SK-N-SH (cell line): ENCODE measurements at regions not wholly inside any gene's neighbourhood (a gene's known extent, or its start where the extent isn't known, plus 50 kb on each side); places are given as distances from the start of the nearest gene placed in this dataset.

Experiments
- CTCF ChIA-PET: fragments of 300-600, 350-600 bp; formaldehyde crosslinking; extraction: SDS; loops from one replicate; lab custom pipeline; 2021; lab: Yijun Ruan, JAX
- POLR2A ChIA-PET: fragments of 350-600 bp; sonication (Branson Sonifier 250); formaldehyde crosslinking; extraction: SDS; loops from one replicate; lab custom pipeline; 2020; ENCODE audit warnings: antibody characterized with exemption, inconsistent platforms; lab: Yijun Ruan, JAX
- DNase-seq: peaks from one replicate; pipeline ENCODE4 v3.0.0; 2012
- H2AFZ ChIP-seq: fragments of 200-600 bp; sonication (generic); 2 replicates; pipeline ENCODE4 v1.8.1; 2016; ENCODE audit warnings: antibody characterized with exemption, mild to moderate bottlenecking, low read depth
- H3F3A ChIP-seq: fragments of 200-600 bp; sonication (generic); replicated peaks from 2 replicates; pipeline ENCODE3; 2016; ENCODE audit warnings: antibody characterized with exemption, mild to moderate bottlenecking; ENCODE audit not compliant: insufficient read depth
- H3K27ac ChIP-seq, 2 experiments: fragments of 200-500 bp in 1 of 2; fragments of 200-600 bp in 1 of 2; sonication (Bioruptor generic) in 1 of 2; sonication (generic), shearing (Covaris generic) in 1 of 2; 2 replicates each; pipeline versions ENCODE4 v1.5.1 to v1.6.1; 2014 to 2016; ENCODE audit warnings: low read depth in 2 of 2, inconsistent platforms in 1 of 2, low read length in 1 of 2, mild to moderate bottlenecking in 1 of 2, mixed read lengths in 1 of 2
- H3K27me3 ChIP-seq: fragments of 200-600 bp; sonication (generic), shearing (Covaris generic); 2 replicates; pipeline ENCODE4 v1.6.1; 2016; ENCODE audit warnings: mixed run types; ENCODE audit not compliant: insufficient read depth
- H3K36me3 ChIP-seq, 2 experiments: fragments of 200-500 bp in 1 of 2; fragments of 200-600 bp in 1 of 2; sonication (Bioruptor generic) in 1 of 2; sonication (generic) in 1 of 2; replicated peaks in 1 of 2; 2 replicates each; pipeline versions ENCODE3 to v1.5.1; 2014 to 2016; ENCODE audit warnings: low read length in 1 of 2, mild to moderate bottlenecking in 1 of 2; ENCODE audit not compliant: insufficient read depth in 2 of 2, control insufficient read depth in 1 of 2
- H3K4me1 ChIP-seq, 2 experiments: fragments of 200-500 bp in 1 of 2; fragments of 200-600 bp in 1 of 2; sonication (Bioruptor generic) in 1 of 2; sonication (generic), shearing (Covaris generic) in 1 of 2; 2 replicates each; pipeline versions ENCODE4 v1.5.1 to v1.6.1; 2014 to 2016; ENCODE audit warnings: low read depth in 1 of 2, low read length in 1 of 2, mixed run types in 1 of 2; ENCODE audit not compliant: insufficient read depth in 2 of 2, control insufficient read depth in 1 of 2
- H3K4me2 ChIP-seq: fragments of 200-600 bp; sonication (generic), shearing (Covaris generic); 2 replicates; pipeline ENCODE4 v1.6.1; 2017; ENCODE audit warnings: mixed run types
- H3K4me3 ChIP-seq, 2 experiments: fragments of 200-500 bp in 1 of 2; fragments of 200-600 bp in 1 of 2; sonication (Bioruptor generic) in 1 of 2; sonication (generic), shearing (Covaris generic) in 1 of 2; 2 replicates each; pipeline versions ENCODE4 v1.5.1 to v1.8.1; 2014 to 2016; ENCODE audit warnings: low read depth in 2 of 2, inconsistent platforms in 1 of 2, low read length in 1 of 2, mild to moderate bottlenecking in 1 of 2, mixed read lengths in 1 of 2, moderate library complexity in 1 of 2
- H3K79me2 ChIP-seq: fragments of 200-600 bp; sonication (generic); 2 replicates; pipeline ENCODE4 v1.8.1; 2017; ENCODE audit warnings: mild to moderate bottlenecking; ENCODE audit not compliant: insufficient read depth
- H3K9ac ChIP-seq: fragments of 200-600 bp; sonication (generic); 2 replicates; pipeline ENCODE4 v1.6.1; 2017; ENCODE audit warnings: mixed run types
- H3K9me2 ChIP-seq: fragments of 200-600 bp; sonication (generic); 2 replicates; pipeline ENCODE4 v1.6.1; 2017; ENCODE audit warnings: mixed run types
- H3K9me3 ChIP-seq: fragments of 200-600 bp; sonication (generic); 2 replicates; pipeline ENCODE4 v1.6.1; 2017; ENCODE audit warnings: mixed run types, mild to moderate bottlenecking, moderate library complexity
- H4K20me1 ChIP-seq: fragments of 200-600 bp; sonication (generic); 2 replicates; pipeline ENCODE4 v1.6.1; 2017; ENCODE audit warnings: mild to moderate bottlenecking, mixed run types; ENCODE audit not compliant: insufficient read depth
- CHD2 ChIP-seq: fragments of 150-350 bp; IDR thresholded peaks from 2 replicates; pipeline ENCODE4 v1.6.1; 2018; ENCODE audit warnings: low read length; ENCODE audit not compliant: partially characterized antibody
- CTCF ChIP-seq: fragments of 200-600 bp; sonication (generic); IDR thresholded peaks from 2 replicates; pipeline ENCODE4 v1.6.1; 2017; ENCODE audit warnings: antibody characterized with exemption, mild to moderate bottlenecking, moderate library complexity
- EP300 ChIP-seq, 2 experiments: IDR thresholded peaks; 2 replicates each; pipeline versions ENCODE4 v1.4.0 to v1.6.1; 2012; ENCODE audit warnings: borderline replicate concordance in 1 of 2, low read depth in 1 of 2, low read length in 1 of 2
- FOSL2 ChIP-seq: IDR thresholded peaks from 2 replicates; pipeline ENCODE4 v1.4.0; 2012; ENCODE audit warnings: low read depth, mild to moderate bottlenecking, moderate library complexity, borderline replicate concordance
- FOXJ3 ChIP-seq: sonication (generic); formaldehyde crosslinking; IDR thresholded peaks from 2 replicates; pipeline ENCODE4 v1.5.1; 2020; ENCODE audit warnings: mild to moderate bottlenecking, missing genetic modification reagents
- FOXM1 ChIP-seq: IDR thresholded peaks from 2 replicates; pipeline ENCODE4 v1.4.0; 2012; ENCODE audit warnings: low read depth, mild to moderate bottlenecking
- GABPA ChIP-seq: IDR thresholded peaks from 2 replicates; pipeline ENCODE4 v1.4.0; 2012; ENCODE audit warnings: low read depth, mild to moderate bottlenecking
- REST ChIP-seq: IDR thresholded peaks from 2 replicates; pipeline ENCODE4 v1.6.1; 2012; ENCODE audit warnings: mild to moderate bottlenecking, low read depth, low read length, moderate library complexity
- RXRA ChIP-seq: IDR thresholded peaks from 2 replicates; pipeline ENCODE4 v1.4.0; 2012; ENCODE audit warnings: low read depth, mild to moderate bottlenecking, borderline replicate concordance
- SIN3A ChIP-seq: IDR thresholded peaks from 2 replicates; pipeline ENCODE4 v1.6.1; 2012; ENCODE audit warnings: low read depth, mild to moderate bottlenecking, low read length, moderate library complexity, borderline replicate concordance
- SMC3 ChIP-seq: IDR thresholded peaks from 2 replicates; pipeline ENCODE4 v1.6.1; 2012; ENCODE audit warnings: low read depth, low read length, improper control_type of control experiment
- TAF1 ChIP-seq: IDR thresholded peaks from 2 replicates; pipeline ENCODE4 v1.6.1; 2012; ENCODE audit warnings: low read depth, mild to moderate bottlenecking, low read length, moderate library complexity, borderline replicate concordance
- USF1 ChIP-seq: IDR thresholded peaks from 2 replicates; pipeline ENCODE4 v1.4.0; 2012; ENCODE audit warnings: low read depth, borderline replicate concordance
- USF2 ChIP-seq: fragments of 150-350 bp; IDR thresholded peaks from 2 replicates; pipeline ENCODE4 v1.6.1; 2017; ENCODE audit warnings: antibody characterized with exemption, low read length, low read depth, borderline replicate concordance
- WGBS: methylation state at CpG from one replicate; pipeline ENCODE4 v1.1.6; 2017; ENCODE audit warnings: low lambda C conversion rate; 5-methylcytosine and 5-hydroxymethylcytosine counted together
- TF ChIP-seq, protein P1 (sequence below): IDR thresholded peaks from 2 replicates; pipeline ENCODE4; 2012

DNA sequence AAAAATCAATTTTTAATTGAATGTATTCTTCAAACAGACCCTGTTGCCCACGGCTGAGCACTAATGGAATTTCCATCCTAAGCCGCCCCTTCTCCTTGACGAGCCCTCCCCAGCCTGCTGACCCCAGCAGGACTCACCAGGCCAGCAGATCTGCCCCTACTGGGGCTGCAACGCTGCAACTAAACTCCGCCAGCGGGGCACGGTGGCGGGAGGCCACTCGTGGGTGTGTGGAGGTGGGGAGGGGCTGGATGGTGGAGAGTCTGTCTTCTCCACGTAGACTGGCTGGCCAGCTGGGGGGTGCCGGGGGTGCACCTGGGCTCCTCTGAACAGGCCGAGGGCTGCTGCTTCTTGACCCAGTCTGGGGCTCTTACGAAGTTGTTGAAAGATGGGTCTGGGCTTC lies 67.8 kb downstream of the ENGASE start (continued):
- TF ChIP-seq CTCF (no peak), CHD2 (no peak), SMC3 (no peak), FOXM1 (no peak)

GRCh38 chr17:79141578-79142355 lies 67.1 kb downstream of the ENGASE start:
- H2AFZ ChIP-seq = no peak overlapping the region
- no peaks in the 10 kb centered on the region for H3K9me2 ChIP-seq
- H3K27ac ChIP-seq = no peak overlapping the region
- no peak for DNase-seq
- peaks cover 9% of the 10 kb centered on the region; the same call in 1 of the 2 replicates for H4K20me1 ChIP-seq
- H3K9me3 ChIP-seq = no peaks in the 10 kb centered on the region
- WGBS = 52% methylated on average over 24 of the region's 24 CpGs
- H3K4me3 ChIP-seq = no peak overlapping the region
- H3K79me2 ChIP-seq = no peaks in the 10 kb centered on the region
- POLR2A ChIA-PET = no interaction called here
- no peak overlapping the region for H3K4me2 ChIP-seq
- no peaks in the 10 kb centered on the region for H3K36me3 ChIP-seq
- no peak overlapping the region for H3K9ac ChIP-seq
- H3K4me1 ChIP-seq = peaks cover 0 to 15% of the 10 kb centered on the region in 2 experiments; a peak in 1 of 4 replicates
- CTCF ChIA-PET = interaction anchor here (1.1 to 7.1 kb wide), 8 partner anchors 10 to 260 kb away, joined by 3 to 41 read pairs (median 5); no protein-coding TSS in a partner anchor
- H3K27me3 ChIP-seq = peaks cover 44% of the 10 kb centered on the region
- no peak for TF ChIP-seq SIN3A
- no peak for TF ChIP-seq FOSL2
- TF ChIP-seq USF1 = no peak
- no peak for TF ChIP-seq USF2
- TF ChIP-seq TAF1 = no peak
- TF ChIP-seq FOXM1 = no peak
- no peaks in the 10 kb centered on the region for H3F3A ChIP-seq

- ChIA-PET POLR2A (interaction anchor here (1.4 kb wide), 1 partner anchor 111 kb away, joined by 4 read pairs; no protein-coding TSS in a partner anchor), CTCF (interaction anchor here (1.2 to 7.1 kb wide), 5 partner anchors 50 to 253 kb away, joined by 3 to 41 read pairs (median 10); no protein-coding TSS in a partner anchor)
- Histone ChIP-seq H3K4me3 (no peak overlapping the region), H3K4me2 (no peak overlapping the region), H3F3A (no peaks in the 10 kb centered on the region), H2AFZ (no peak overlapping the region), H4K20me1 (peaks cover 9% of the 10 kb centered on the region; the same call in 1 of the 2 replicates), H3K79me2 (no peaks in the 10 kb centered on the region), H3K36me3 (no peaks in the 10 kb centered on the region), H3K27ac (no peak overlapping the region), H3K9me2 (no peaks in the 10 kb centered on the region), H3K9ac (no peak overlapping the region), H3K9me3 (no peaks in the 10 kb centered on the region), H3K4me1 (peaks cover 0 to 23% of the 10 kb centered on the region in 2 experiments; a peak in 1 of 4 replicates), H3K27me3 (peaks cover 58% of the 10 kb centered on the region)
- WGBS = 84% methylated on average over 12 of the region's 12 CpGs
- DNase-seq = no peak
- TF ChIP-seq, protein P1, sequence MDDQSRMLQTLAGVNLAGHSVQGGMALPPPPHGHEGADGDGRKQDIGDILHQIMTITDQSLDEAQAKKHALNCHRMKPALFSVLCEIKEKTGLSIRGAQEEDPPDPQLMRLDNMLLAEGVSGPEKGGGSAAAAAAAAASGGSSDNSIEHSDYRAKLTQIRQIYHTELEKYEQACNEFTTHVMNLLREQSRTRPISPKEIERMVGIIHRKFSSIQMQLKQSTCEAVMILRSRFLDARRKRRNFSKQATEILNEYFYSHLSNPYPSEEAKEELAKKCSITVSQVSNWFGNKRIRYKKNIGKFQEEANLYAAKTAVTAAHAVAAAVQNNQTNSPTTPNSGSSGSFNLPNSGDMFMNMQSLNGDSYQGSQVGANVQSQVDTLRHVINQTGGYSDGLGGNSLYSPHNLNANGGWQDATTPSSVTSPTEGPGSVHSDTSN = no peak
- no peak for TF ChIP-seq REST
- no peak for TF ChIP-seq RXRA
- TF ChIP-seq EP300 (IDR thresholded peaks at IDR 0.05; ENCODE audit: borderline replicate concordance in 1 of 2, low read depth in 1 of 2, low read length in 1 of 2) = no peak
- no peak for TF ChIP-seq GABPA
- no peak for TF ChIP-seq FOXJ3 (CRISPR knock-in tag)
- TF ChIP-seq SMC3 = no peak
- TF ChIP-seq SIN3A = no peak
- no peak for TF ChIP-seq TAF1
Observed at GRCh38 chr17:79138826-79139225, 64.2 kb downstream of the ENGASE start.
